GM12874 (cell line): ENCODE measurements at regions not wholly inside any gene's neighbourhood (a gene's known extent, or its start where the extent isn't known, plus 50 kb on each side); places are given as distances from the start of the nearest gene placed in this dataset.

Experiments
- TF ChIP-seq, protein P1 (sequence below): IDR thresholded peaks from 2 replicates; pipeline ENCODE4 v1.5.1; 2011; ENCODE audit warnings: low read depth, mild to moderate bottlenecking, control low read depth, low read length, moderate library complexity; ENCODE audit not compliant: insufficient read depth

DNA sequence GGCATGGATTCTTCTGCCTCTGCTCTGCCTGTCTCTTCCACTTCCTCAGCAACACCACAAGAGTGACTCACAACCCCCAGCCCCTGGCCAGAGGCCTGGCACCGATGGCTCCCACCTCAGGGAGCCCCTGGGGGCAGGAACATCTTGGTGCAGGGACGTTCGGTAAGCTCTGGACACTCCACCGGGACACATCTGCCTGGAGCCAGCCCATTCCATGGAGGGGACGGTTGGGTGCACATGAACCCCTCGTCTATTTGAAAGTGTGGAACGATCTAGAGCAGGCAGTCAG is 246.5 kb downstream of the ERMARD start:
- TF ChIP-seq, protein P1, sequence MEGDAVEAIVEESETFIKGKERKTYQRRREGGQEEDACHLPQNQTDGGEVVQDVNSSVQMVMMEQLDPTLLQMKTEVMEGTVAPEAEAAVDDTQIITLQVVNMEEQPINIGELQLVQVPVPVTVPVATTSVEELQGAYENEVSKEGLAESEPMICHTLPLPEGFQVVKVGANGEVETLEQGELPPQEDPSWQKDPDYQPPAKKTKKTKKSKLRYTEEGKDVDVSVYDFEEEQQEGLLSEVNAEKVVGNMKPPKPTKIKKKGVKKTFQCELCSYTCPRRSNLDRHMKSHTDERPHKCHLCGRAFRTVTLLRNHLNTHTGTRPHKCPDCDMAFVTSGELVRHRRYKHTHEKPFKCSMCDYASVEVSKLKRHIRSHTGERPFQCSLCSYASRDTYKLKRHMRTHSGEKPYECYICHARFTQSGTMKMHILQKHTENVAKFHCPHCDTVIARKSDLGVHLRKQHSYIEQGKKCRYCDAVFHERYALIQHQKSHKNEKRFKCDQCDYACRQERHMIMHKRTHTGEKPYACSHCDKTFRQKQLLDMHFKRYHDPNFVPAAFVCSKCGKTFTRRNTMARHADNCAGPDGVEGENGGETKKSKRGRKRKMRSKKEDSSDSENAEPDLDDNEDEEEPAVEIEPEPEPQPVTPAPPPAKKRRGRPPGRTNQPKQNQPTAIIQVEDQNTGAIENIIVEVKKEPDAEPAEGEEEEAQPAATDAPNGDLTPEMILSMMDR: no peak

DNA sequence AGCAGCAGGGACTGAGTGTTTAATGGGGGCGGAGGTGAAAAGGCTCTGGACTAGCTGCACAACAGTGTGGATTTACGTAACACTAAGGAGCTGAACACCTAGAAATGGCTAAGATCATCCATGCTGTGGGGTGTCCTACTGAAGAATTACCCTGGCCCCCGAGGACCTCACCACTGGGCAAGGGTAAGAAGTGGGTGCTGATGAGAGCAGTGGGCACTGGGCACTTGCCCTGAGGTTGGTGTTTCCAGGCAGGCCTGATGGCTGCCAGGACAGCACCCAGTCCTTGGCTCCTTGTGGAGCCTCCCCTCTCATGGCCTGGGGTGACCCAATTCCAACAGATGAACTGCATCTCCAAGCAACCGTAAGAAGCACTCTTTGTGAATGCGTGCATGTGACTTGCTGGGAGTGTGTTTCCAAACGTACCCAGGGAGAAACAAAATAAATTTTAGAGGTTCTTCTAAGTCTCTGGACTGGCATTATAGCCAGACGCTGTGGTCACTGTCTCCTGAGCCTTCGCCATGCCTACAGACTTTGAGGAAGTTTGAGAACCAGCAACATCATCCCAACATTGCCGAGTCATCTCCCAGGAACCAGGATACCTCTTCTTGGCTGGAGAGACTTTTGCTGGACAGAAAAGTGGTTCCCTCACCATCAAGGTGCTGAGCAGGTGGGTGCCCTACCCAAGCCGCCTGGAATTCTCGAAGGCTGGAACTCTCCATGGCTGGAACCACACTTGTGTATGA is 245.9 kb downstream of the ERMARD start:
- TF ChIP-seq, protein P1: no peak

DNA sequence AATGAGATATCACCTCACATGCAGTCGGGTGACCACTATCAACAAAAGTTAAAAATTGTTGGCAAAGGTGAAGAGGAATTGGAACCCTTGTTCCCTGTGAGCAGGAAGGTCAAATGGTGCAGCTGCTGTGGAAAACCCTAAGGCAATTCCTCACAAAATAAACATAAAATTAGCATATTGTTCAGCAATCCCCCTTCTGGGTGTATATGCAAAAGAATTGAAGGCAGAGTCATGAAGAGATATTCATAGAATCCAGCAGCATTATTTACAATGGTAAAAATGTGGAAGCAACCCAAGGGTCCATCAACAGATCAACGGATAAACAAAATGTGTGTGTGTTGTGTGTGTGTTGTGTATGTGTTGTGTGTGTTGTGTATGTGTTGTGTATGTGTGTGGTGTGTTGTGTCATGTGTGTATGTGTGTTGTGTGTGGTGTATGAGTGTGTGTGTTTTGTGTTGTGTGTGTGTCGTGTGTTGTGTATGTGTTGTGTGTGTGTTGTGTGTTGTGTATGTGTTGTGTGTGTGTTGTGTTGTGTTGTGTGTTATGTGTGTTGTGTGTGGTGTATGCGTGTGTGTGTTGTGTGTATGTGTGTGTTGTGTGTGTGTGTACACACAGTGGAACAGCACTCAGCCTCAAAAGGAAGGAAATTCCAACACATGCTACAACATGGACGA is 245.1 kb downstream of the ERMARD start:
- TF ChIP-seq, protein P1: no peak

DNA sequence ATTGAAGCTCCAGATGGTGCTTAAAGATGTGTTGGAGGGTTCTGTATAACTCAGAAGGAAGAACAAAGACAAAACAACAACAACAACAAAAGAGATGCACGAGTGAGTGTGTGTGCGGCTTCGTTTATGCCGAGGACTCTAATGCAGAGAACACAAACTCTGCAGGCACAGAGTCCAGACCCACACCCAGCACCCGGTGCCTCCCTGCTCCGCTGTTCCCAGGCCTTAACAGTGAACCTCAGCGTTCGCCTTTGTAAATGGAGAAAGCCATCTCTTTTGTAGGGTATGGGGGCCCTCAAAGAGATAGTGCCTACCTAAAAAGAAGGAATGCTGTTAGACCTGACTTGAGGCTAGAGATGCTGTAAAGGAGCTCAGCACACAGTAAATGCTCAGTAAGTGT is 243.3 kb downstream of the ERMARD start:
- TF ChIP-seq, protein P1: no peak

DNA sequence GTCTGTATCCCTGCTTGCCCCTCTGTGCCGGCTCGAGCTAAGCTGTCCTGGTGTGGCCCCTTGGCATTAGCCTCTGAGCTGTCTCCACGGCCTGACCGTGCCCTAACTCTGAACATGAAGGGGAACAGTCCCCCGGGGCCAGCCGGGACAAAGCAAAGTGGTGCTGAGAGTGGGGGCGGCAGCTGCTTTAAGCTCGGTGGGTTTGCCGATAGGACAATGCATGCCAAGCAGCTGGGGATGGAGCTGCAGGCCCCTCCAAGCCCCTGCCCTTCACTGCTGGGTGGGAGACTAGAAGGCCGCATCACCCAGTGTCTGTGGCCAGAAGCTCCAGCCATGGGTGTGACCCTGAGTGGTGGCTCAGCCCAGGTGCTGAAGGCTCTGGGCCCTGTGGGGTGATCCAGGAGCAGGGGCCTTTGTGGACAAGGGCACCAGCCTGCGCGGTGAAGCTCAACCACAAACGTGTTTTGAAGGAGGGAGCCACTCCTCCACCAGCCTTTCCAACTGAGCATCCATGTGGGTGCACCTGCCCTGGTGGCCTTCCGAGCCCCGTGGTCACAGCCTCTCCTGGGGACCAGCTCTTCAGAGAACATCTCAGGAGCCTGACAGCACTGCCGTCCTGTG is 242.5 kb downstream of the ERMARD start:
- TF ChIP-seq, protein P1: no peak

DNA sequence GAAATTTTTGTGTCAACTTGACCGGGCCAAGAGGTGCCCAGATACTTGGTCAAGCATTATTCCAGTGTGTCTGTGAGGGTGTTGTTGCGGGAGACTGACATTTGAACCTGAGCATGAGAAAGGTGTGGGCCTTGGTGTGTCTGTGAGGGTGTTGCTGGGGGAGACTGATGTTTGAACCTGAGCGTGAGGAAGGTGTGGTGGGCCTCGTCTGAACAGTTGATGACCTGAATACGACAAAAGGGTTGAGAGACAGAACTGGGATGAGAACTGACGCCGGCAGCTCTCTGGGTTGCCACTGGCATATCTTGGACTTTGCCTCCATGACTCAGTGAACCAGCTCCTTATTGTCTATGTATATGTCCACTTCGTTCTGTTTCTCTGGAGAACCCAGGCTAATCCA is 240.5 kb downstream of the ERMARD start:
- TF ChIP-seq, protein P1: no peak

DNA sequence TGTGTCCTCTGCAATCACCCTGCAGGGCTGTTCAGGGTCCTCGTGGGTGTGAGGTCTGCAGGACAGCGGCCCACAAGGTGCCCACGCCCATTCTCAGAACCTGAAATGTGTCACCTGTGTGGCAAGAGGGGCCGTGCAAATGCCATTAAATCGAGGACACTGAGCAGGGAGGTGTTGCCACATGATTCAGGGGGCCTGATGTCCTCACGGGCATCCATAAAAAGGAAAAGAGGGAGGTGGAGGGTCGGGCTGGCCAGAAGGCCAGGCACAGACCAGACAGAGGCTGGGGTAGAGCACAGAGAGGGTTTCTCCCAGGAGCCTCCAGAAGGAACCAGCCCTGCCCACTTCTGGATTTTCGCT is 239.6 kb downstream of the ERMARD start:
- TF ChIP-seq, protein P1: no peak
